ENCODE measurements at regions not wholly inside any gene's neighbourhood (a gene's known extent, or its start where the extent isn't known, plus 50 kb on each side); places are given as distances from the start of the nearest gene placed in this dataset.

DNA sequence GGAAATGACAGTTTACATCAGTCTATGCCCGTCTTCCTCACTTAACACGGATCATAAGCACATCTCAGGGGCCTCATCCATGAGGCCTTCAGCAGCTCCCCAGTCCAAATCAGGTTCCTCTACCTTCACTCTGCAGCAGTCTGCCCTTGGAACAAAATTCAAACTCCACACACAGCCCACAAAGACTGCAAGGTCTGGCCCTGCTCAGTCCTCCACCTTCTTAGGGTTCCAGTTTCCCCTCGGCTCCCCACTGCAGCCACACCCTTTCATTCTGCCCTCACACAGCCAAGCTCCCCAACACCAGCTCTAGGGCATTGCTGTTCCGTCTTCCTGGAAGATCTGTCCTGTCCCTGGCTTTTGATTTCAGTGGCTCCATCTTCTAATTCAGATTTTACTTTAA is 95.2 kb upstream of the IQSEC1 start:
- no peak for DNase-seq

DNA sequence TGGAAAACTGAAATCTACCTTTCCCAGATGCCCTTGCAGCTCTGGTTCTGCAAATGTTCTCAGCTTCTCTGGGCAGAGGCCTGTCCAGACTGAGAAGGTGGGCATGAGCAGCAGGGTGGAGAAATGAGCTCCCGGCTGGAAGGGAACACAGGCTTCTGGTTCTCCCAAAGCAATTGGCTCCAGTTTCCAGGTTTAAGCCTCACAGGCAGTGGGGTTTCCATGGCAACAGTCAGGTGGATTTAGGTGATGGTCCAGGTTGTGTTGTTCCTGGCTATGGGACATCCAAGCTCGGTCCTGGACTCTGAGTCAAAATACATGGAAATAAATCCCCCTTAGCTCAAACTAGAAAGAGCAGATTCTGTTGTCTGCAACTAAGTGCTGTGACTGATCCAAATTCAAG is 94.6 kb upstream of the IQSEC1 start:
- DNase-seq: no peak

DNA sequence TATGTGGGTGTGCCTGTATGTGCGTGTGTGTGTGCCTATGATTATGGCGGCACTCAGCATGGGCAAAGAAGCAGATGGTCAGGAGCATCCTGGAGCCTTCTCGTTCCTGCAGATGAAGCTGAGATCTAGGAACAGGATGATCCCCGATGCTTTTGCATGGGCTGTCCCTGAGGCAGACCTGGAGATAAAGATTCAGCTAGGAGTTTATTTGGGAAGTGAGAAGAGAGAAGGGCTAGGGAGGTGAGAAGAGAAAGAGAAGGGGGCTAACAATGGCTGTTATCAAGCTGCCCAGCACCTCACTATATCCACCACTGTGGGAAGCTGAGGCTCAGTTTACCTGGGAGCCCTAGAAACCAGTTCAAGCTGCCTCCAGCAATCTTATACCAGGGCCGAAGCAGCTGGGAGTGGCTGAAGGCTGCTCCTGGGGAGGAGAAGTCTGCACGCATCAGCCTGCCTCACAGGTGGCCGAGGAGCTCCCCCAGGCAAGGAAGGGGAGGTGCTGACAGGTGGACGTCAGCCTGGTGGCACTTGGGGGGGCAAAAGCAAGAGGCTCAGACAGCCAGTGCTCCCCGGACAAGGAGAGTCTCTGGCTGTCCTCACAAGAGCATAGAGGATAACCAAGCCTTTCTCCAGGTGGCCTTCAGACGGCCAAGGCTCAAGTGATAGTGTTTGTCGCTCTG is 94.0 kb upstream of the IQSEC1 start:
- DNase-seq: no peak

DNA sequence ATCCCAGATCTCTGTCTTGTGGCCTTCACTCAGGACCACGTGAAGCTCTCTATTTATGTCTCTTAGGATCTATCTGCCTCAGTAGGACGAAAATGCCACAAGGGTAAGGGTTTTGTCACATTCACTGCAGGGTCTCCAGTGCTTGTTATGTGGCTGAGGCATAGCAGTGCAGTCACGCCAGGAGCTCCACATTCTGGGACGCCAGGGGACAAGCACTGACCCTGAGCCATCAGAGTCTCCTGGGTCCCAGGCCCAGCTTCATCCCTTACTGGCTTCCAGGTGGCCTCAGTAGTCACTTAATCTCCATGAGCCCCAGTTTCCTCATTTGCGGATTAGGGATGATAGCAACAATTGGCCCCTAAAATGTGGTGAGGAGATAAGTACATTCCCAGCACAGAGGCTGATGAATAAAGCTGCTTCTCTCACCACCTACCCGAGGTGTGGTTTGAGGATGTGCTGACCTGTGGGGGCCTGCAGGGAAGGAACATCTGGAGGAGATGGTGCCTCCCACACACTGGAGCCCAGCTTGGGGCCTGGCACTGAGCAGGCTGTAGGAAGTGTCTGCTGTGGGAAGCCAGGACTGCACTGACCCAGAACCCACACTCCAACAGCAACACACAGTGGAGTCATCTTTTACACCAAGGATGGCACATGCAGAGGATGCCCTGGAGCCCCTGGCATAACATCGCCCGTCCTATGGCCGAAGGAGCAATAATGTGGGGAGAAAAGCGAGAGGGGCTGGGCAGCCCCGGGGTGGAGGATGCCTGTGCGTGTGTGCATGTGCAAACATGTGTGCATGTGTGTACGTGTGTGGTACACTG is 93.2 kb upstream of the IQSEC1 start:
- no peak for DNase-seq

DNA sequence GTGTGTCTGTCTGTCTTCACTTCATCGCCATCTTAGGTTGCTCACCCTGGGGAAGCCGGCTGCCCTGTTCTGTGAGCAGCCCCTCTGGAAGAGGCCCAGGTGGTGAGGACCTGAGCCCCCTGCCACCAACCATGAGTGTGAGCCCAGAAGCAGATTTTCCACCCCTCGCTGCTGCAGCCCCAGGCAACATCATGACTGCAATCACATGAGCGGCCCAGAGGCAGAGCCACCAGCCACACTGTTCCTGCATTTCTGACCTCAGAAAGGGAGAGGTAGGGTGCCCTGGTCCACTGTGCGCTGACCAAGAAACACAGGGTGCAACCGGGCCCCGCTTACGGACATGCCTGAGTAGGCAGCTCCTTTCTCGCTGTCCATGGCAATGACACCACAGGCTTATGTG is 92.3 kb upstream of the IQSEC1 start:
- no peak for DNase-seq

DNA sequence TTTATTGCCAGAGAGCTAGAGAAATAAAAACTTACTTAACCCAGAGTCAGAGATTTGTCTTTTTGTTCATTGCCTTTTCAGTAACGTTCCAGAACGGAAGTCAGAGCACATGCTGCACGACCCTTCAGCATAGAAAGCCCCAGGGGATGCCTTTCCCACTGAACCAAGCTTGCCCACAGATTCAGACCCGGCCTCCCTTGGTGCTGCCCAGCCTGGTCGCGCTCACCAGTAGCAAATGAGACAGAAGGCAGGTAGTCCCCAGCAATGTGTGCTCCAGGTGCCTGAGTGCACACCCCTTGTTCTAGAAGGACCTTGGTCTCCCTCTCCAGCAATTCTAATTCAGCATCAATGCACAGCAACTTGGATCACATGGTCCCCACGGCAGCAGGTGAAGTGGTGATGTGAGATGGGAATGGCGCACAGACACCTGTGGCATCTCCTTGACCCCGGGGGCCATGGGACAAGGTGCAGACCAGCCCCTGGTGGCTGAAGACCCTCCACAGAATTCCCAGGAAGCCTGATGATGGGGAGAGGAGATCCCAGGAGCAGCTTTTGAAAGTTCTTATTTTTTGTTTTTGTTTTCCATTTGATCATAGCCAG is 91.8 kb upstream of the IQSEC1 start:
- no peak for DNase-seq

DNA sequence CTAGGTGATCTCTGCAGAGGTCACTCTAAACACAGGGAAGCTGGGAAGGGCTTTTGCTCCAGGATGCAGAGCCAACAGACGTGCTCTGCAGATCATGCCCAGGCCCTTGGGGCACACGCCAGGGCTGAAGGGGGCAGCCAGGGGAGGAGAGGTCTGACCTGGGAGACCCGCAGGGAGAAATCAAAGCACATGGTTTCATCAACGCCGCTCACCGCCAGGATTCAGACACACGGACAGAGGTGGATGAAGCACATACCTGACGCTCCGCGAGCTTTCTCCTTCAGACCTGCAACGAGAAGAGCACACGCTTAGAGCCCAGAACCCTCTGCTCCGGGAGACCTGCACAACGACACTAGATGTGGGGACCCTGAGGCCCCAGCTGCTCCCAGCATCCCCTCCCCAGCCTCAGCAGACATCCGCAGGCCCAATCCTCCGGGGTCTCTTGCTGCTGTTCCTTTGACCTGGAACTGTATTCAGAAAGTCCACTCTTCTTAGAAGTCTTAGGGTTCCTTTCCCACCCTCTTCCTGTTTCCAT is 90.7 kb upstream of the IQSEC1 start:
- DNase-seq: no peak

DNA sequence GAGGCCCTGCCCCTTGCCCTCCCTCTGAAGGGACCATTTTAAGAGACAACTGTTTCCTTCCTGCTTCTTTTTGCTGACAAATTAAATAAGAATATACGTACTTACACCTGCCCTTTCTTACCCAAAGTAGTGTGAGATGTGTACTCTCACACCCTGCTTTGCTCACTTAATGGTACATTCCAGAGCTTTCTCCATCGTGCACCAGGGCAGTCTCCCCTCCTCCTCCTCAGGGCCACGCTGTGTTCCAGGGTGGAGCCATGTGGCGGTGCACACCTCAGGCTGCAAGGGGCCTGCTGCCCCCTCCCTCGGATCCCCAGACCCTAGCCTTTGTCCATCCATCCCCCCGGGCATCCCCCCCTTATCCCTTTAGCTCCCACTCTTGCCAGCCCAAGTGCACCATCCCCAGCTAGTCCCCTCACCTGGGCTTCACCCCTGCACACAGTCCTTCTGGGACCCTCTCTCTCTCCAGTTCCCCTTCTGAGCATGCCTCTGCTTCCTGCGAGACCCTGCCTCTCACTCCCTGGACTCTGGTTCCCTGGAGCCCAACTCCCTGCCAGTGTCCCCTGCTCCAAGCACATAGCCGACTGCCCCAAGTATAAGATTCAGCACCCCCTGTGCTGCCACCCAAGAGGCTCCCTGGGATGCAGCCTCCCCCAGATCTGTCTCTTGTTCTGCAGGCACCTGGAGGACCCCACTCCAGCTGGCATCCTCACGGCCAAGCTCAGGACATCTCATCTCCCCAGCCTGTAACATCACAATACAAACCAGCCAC is 89.5 kb upstream of the IQSEC1 start:
- DNase-seq: no peak

DNA sequence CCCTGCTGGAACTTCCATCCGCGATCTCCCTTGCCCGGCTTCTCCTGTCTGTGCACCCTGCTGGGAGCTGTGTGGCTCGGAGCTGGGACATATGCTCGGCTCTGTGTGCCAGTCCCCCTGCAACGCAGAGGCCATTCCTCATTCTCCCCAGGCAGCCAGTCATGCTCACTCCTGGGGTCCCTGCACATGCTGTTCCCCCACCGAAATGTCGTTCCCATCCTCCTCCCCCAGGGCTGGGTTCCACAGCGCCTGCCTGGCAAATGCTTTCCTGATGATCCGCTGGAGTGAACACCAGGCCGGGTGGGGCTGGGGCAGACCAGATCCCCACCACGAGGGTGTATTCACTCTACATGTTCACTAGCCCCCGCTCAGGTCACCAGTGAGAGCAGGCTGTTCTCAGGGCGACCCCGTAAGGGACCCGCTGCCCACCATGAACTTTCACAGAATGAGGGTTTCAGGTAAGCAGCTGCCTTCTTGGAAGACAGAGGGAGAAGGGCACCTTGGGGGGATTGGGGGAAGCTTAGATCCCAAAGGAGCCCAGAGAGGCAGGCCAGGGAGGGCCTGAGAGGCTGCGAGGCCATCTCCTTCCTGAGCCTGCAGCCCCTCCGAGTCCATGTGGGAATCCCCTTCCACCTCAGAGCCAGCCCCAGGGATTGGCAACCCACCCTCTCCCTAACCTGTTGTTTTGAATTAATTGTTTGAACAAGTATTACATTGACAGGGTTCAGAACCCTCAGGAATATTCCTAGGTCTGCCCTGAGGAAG is 88.7 kb upstream of the IQSEC1 start:
- no peak for DNase-seq

DNA sequence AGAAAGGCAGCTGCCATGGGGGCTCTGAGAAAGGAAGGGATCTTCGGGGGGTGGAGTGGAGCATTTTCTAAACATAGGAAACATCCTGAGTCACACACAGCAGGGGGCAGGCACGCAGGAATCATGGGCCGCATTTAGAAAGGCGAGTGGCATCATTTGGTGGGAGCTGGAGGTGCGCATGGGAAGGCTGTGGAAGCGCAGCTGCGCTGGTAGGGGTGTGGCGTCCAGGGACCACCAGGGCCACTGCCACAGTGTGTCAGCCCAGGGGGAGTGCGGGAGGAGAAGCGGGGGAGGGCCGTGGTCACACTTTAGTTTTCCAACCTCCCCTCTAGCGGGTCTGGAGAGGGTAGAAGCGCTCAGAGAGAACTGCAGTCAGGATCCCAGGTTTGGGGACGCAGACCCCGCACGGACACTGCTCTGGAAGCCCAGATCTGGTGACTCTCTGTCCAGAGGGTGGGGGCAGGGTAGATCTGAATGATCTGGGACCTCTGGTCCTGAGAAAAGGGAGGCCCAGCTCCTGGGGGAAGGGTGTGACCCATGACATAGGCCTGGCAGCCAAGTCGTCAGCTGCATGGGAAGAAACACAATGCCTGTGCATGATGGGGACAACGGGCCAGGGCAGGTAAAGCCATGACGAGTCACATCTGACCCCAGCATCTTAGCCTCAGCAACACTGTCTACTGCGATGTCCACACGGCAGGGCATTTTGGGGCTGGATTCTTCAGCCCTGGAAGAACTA is 88.0 kb upstream of the IQSEC1 start:
- no peak for DNase-seq

DNA sequence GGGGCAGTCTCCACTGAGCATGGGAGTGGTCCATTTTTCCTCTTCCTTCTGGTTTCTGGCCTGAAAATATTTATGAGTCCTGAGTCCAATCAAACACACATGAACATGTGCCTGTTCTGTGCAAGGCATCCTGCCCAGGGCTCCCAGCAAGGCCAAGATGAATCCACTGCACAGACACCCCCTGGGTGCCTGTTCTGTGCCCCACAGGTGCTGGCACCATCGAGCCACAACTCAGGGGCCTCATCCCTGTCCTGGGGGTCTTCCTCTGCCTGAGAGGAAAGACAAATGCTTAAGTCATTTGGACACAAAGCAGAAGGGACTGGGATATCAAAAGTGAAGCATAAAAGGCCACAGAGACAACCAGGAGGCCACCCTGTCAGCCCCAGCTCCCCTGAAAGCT is 87.4 kb upstream of the IQSEC1 start:
- no peak for DNase-seq

DNA sequence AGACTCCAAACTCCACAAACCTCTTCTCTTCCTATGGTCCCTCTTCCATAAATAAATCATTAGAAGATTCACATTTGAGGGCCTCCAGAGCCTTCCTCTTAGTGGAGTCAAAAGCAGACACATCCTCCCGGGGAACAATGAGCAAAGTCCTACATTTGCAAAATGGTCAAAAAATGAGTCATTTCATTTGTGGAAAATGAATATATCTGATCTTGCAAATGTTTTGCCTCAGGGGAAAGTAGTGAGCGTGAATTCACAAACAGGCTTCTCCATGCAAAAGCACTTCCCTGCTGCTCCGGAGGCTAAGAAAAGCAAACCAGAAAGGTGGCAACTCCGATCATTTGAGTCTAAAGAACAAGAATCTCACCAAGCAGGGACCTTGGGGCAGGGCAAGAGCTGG is 86.7 kb upstream of the IQSEC1 start:
- DNase-seq: no peak

DNA sequence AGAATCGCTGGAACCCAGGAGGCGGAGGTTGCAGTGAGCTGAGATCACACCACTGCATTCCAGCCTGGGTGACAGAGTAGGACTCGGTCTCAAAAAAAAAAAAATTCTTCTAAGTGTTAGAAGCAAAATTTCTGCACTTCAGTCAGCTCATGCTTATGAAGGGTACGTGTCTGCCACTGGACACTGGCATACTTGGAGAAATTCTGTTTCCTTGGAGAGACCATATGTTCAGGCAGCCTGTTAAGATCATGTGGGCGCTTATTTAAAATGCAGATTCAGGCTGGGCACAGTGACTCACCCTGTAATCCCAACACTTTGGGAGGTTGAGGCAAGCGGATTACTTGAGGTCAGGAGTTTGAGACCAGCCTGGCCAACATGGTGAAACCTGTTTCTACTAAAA is 85.6 kb upstream of the IQSEC1 start:
- DNase-seq: no peak

DNA sequence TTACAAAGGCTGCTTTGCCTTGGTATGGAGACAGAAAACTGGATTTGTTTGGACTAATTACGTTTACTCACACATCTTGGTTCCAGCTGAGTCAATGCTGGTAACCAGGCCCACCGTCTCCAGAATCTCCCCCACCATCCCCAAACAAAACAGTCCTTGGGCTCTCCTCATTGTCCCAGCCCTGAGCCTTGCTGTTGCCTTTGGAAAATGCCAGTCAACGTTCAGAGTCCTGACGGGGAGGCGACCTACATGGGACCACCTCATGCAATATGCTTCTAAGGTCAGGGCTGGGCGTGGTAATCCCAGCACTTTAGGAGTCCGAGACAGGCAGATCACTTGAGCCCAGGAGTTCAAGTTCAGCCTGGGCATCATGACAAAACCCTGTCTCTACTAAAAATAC is 85.2 kb upstream of the IQSEC1 start:
- DNase-seq: no peak

DNA sequence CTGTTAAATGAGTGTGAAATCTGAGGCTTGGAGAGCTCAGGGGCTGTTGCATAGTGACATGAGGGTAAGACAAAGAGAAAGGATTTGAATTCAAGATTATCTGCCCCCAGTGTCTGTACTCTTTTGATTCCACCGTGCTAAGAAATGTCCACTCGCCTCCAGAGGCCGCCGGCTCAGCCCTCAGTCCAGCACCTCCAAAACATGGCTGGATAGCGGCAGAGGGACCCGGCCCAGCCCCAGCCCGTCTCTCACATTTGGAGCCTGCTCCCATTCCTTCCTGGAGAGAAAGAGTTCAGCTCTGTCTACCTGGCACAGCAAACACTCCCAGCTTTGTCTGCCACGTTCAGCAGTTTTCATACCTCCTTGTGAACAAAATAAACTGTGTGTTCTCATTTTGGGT is 84.8 kb upstream of the IQSEC1 start:
- no peak for DNase-seq

DNA sequence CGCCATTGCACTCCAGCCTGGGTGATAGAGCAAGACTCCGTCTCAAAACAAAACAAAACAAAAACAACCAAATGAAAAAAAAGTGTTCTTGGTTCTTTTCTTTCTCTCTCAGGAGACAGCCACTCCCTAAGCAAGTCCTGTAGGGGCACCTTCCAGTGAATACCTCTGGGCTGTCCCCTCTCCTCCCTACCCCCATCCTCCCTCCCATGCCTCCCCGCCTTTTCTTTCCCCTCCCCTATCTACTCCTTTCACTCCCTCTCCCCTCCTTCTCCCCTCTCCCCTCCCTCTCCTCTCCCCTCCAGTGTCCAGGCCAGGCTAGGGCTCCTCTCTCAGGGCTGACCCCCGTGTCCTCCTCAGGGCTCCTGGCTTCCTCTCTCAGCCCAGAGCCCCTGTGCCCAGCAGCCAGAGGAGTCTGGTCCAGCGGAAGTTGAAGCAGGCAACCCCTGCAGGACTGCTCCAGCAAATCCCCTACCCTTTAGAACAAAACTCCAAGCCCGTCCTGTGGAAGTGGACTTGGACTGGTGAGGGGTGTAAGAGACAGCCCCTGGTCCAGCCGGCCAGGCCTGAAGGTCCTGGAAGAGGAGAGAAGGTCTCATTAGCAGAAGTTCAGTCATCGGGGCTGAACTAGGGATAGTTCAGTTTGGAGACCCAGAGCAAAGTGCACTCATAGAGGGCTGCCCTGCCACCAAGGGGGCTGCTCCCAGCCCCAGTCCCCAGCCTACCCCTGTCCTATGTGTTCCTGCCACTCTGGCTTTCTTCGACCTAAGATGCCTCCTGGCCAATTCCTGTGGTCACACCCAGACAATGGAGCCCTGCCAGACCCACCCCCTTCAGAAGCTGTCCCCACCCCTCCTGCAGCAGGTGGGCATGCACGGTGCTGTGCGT is 79.8 kb upstream of the IQSEC1 start:
- DNase-seq: no peak

DNA sequence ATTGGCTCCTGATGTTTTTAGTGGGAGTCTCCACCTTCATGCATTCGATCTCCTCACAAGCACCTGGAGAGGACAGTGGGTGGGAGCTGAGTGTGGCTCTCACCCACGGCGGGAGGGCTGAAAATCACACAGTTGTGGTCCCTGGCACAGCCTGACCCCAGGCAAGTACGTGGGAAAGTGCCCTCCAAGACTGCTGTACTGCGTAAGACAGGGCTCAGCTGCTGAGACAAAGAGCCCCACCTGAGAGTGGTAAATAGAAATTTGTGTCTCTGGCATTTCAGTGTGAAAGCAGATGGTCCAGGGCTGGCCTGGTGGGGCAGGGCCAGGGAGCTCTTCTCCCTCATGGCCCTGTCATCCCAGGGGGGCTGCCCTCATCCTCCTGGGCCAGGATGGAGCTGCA is 77.4 kb upstream of the IQSEC1 start:
- no peak for DNase-seq

DNA sequence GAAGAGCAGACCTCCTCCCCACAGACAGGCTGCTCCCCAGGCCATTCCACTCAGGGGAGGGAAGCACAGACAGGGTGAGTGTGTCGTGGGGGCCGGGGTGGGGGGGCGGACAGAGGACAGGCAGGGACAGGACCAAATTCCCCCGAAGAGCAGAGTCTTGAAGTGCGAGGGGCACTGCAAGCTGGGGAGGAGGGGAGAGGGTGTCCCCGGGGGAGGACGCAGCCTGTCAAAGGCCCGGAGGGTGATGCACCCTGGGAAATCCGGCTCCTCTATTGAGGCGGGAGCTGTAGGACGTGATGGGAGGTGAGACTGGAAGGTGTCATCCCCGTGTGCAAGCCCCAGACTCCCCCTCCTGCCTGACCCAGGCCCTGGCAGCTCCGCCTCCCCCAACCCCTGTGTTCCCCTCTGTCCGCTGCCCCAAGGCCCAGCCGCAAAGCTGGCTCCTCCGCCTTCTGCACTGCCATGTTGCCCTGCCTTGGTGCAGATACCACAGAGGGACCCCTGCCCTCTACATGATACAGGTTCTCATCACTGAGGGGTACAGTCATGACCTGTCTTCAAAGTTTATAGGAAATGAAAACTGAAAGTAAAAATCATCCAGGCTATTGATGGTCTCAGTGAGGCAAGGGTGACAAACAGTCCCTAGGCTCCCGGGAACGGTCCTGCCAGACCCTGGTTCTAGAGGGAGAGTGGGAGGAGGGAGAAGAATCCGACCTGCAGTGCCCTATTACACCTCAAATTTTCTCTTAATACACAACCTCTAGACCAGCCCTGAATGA is 76.3 kb upstream of the IQSEC1 start:
- DNase-seq: no peak

DNA sequence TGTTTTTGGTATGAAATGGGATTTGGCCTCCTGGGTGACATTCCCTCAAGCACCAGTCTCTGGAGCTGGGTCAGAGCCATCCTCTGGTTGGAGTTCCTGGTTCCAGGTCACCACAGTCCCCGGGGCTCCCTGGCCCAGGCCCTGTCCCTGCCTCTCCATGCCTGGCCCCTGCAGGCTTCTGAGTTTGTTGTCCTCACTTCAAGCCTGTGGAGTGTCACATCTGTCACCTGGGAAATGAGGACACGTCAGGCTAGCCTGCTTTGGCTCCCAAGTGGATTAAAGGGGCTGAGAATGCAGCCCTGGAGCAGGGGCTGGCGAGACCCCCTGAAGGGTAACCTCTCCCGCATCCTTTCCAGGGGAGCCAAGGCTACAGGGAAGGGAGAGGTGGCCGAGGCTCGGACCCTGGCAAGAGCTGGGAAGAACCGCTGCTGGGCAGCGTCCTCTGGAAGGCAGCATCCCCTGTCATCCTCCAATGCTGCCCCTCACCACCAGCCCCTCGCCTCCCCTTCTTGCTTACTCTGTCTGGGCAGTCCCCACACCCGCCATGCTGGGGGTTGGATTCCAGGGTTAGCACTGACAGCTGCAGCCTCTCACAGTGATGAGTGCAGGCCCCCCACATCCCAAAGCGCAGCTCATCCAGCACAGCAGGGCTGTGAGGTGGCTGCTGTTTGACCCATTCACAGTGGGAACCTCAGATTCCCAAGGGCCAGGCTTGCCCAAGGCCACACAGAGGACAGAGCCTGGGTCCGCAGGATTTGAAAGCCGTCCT is 75.5 kb upstream of the IQSEC1 start:
- no peak for DNase-seq

All from CD4-positive, alpha-beta T cell treated with Interleukin-17A for 4 hours (primary cell).